ENCODE measurements at regions not wholly inside any gene's neighbourhood (a gene's known extent, or its start where the extent isn't known, plus 50 kb on each side); places are given as distances from the start of the nearest gene placed in this dataset.
"Not testable (repeated sequence)": the region's sequence is repeated elsewhere in the genome, so short reads cannot be mapped to it uniquely, and the experiment has no call there.

DNA sequence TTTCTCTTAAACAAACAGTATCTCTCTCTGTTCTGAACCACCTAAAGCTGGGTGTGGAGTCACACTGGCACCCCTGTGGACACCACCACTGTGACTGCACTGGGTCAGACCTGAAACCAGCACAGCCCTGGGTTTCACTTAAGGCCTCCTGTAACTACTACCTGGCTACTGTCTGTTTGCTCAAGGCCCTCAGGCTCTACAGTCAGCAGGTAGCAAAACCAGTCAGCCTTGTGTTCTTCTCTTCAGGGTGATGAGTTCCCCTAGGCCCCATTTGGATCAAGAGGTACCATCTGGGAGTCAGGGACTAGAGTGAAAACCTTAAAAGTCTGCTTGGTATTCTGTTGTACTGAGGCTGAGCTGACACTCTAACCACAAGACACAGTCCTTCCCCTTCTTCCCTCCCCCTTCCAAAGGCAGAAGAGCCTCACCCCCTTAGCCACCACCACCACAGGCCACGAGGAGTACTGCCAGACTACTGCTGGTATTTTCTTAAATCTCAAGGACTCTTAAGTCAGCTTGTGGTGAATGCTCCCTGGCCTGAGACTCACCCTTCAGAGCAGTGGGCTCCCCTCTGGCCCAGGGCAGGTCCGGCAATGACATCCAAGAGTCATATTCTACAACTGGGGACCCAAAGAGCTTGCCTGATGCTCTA, 153.2 kb upstream of the MON1B start:
- no peak for ATAC-seq
- no peaks in the 10 kb centered on the region for H3K9me3 Mint-ChIP-seq (ENCODE audit: low read depth)
- H3K36me3 Mint-ChIP-seq: no peaks in the 10 kb centered on the region
- no peaks in the 10 kb centered on the region for H3K27me3 Mint-ChIP-seq
- no peak overlapping the region for H3K4me3 Mint-ChIP-seq
- no peaks in the 10 kb centered on the region for H3K4me1 Mint-ChIP-seq
- CTCF ChIA-PET: no interaction called here
- DNase-seq: no peak
- no peak overlapping the region for H3K27ac Mint-ChIP-seq

DNA sequence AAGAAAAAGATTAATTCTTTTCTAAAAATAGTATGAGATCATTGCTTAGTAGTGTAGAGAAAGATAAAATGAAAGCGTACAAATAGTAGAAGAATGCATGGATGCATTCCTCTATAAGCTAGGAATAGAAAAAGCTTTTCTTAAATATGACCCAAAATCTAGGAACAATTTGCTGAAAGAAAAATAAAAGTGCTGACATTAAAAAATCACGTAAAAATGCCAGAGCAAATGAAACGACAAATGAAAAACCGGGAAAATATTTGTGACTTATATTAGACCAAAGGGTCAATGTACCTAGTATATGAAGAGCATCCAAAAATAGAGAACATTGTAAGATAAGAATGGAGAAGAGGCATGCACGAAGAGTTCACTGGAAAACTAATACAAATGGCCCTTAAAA, 149.5 kb upstream of the MON1B start:
- H3K9me3 Mint-ChIP-seq (ENCODE audit: low read depth): no peaks in the 10 kb centered on the region
- H3K4me1 Mint-ChIP-seq: no peaks in the 10 kb centered on the region
- no peaks in the 10 kb centered on the region for H3K27me3 Mint-ChIP-seq
- no peaks in the 10 kb centered on the region for H3K36me3 Mint-ChIP-seq
- H3K27ac Mint-ChIP-seq: no peak overlapping the region
- ATAC-seq (no peak), DNase-seq (no peak)
- no peak overlapping the region for H3K4me3 Mint-ChIP-seq
- CTCF ChIA-PET: no interaction called here

GRCh38 chr16:77043076-77043475, 147.9 kb upstream of the MON1B start:
- Mint-ChIP-seq H3K36me3 (no peaks in the 10 kb centered on the region), H3K4me3 (no peak overlapping the region)
- CTCF ChIA-PET: no interaction called here

GRCh38 chr16:77046206-77046605, 144.8 kb upstream of the MON1B start:
- CTCF ChIA-PET: no interaction called here
- no peak for ATAC-seq
- no peak overlapping the region for H3K27ac Mint-ChIP-seq
- H3K4me1 Mint-ChIP-seq: no peaks in the 10 kb centered on the region
- H3K36me3 Mint-ChIP-seq: no peaks in the 10 kb centered on the region
- no peak for DNase-seq
- no peak overlapping the region for H3K4me3 Mint-ChIP-seq
- no peaks in the 10 kb centered on the region for H3K27me3 Mint-ChIP-seq
- H3K9me3 Mint-ChIP-seq (ENCODE audit: low read depth): no peaks in the 10 kb centered on the region

More at GRCh38 chr16:77043076-77043475, 147.9 kb upstream of the MON1B start:
- no peak for ATAC-seq
- no peaks in the 10 kb centered on the region for H3K27me3 Mint-ChIP-seq
- H3K27ac Mint-ChIP-seq: no peak overlapping the region
- DNase-seq: no peak
- H3K9me3 Mint-ChIP-seq (ENCODE audit: low read depth): no peaks in the 10 kb centered on the region
- no peaks in the 10 kb centered on the region for H3K4me1 Mint-ChIP-seq

DNA sequence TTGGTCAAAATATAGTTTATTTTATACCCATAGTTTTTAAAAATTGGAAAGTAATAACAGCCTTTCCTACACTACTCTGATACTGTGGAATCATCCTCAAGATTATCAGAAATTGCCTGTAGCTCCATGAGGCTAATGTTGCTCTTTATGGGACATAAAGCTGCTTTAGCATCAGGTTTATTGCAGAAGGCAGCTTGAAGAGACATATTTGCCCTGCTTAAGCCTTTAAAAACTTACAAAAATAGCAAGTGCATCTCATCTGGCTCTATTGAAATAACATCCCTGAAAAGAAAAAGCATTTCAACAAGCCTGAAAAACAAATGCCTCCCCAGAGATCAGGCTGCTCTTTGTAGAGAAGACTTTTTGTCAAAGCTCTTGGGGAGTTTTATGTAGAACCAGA, 142.9 kb upstream of the MON1B start:
- no peak overlapping the region for H3K27ac Mint-ChIP-seq
- ATAC-seq: no peak
- no peaks in the 10 kb centered on the region for H3K36me3 Mint-ChIP-seq
- no peak overlapping the region for H3K4me3 Mint-ChIP-seq
- H3K9me3 Mint-ChIP-seq (ENCODE audit: low read depth): no peaks in the 10 kb centered on the region
- DNase-seq: no peak
- CTCF ChIA-PET: no interaction called here
- no peaks in the 10 kb centered on the region for H3K4me1 Mint-ChIP-seq
- H3K27me3 Mint-ChIP-seq: no peaks in the 10 kb centered on the region

- ATAC-seq (no peak), DNase-seq (no peak)
- Mint-ChIP-seq H3K27me3 (no peaks in the 10 kb centered on the region), H3K4me3 (no peak overlapping the region), H3K27ac (no peak overlapping the region), H3K36me3 (no peaks in the 10 kb centered on the region), H3K4me1 (no peaks in the 10 kb centered on the region), H3K9me3 (ENCODE audit: low read depth) (no peaks in the 10 kb centered on the region)
- CTCF ChIA-PET: no interaction called here
Measured at GRCh38 chr16:77049577-77049976, 141.4 kb upstream of the MON1B start.

- DNase-seq; H3K27me3 Mint-ChIP-seq; ATAC-seq; H3K27ac Mint-ChIP-seq; H3K36me3 Mint-ChIP-seq; H3K4me1 Mint-ChIP-seq; H3K4me3 Mint-ChIP-seq; CTCF ChIA-PET; H3K9me3 Mint-ChIP-seq (ENCODE audit: low read depth): not testable (repeated sequence)
Measured at GRCh38 chr16:77056597-77056996, 134.4 kb upstream of the MON1B start.

DNA sequence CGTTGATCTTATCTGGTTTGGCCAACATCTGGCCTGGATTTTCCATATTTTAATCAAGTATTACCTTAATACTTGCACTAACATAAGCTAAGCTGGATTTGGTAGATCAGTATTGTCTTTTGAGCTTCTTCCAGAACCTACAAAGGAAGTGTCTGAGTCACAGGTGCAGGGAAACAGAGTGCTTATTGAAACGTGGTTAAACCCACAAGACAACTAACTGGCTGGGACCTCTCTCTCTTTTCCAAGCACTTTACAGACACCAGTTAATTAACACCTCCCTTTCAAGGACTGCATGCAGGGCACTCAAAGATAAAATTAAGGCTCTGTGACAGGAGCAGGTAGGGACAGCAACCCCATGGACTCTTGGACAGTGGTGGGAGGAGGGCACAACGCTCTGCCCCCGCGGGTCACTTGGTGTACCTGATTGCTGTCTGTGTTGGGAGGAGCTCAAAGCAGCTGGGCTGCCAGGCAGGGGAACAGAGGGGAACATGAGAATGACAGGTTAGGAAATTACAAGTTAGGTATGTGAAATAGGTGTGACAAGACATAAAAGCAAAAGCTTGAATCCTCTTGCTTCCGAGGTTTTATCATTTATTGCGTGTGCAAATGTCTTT, 133.7 kb upstream of the MON1B start:
- CTCF ChIA-PET: no interaction called here
- no peaks in the 10 kb centered on the region for H3K9me3 Mint-ChIP-seq (ENCODE audit: low read depth)
- no peak overlapping the region for H3K4me3 Mint-ChIP-seq
- no peaks in the 10 kb centered on the region for H3K27me3 Mint-ChIP-seq
- ATAC-seq: no peak
- H3K4me1 Mint-ChIP-seq: no peaks in the 10 kb centered on the region
- no peaks in the 10 kb centered on the region for H3K36me3 Mint-ChIP-seq
- DNase-seq: no peak
- no peak overlapping the region for H3K27ac Mint-ChIP-seq

DNA sequence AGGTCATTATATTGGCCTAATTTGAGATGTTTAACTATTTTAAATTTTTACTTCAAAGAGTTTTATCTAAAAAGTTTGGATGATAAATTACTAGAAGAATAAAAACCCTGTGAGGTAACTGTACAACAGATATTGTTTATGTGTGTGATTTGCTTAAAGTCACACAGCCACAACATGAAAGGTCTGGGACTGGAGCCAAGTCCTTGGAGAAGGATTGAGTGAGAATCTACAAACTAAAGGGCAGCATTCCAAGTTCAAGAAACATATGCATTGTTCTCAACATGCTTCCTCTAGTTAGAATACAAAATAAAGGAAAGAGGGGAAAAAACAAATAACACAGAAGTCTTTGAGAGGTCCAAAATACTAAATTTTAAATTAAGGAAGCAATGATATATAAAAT, 131.5 kb upstream of the MON1B start:
- Mint-ChIP-seq H3K27ac (no peak overlapping the region), H3K27me3 (no peaks in the 10 kb centered on the region), H3K9me3 (ENCODE audit: low read depth) (no peaks in the 10 kb centered on the region), H3K36me3 (no peaks in the 10 kb centered on the region), H3K4me3 (no peak overlapping the region), H3K4me1 (no peaks in the 10 kb centered on the region)
- CTCF ChIA-PET: no interaction called here
- ATAC-seq (no peak), DNase-seq (no peak)

DNA sequence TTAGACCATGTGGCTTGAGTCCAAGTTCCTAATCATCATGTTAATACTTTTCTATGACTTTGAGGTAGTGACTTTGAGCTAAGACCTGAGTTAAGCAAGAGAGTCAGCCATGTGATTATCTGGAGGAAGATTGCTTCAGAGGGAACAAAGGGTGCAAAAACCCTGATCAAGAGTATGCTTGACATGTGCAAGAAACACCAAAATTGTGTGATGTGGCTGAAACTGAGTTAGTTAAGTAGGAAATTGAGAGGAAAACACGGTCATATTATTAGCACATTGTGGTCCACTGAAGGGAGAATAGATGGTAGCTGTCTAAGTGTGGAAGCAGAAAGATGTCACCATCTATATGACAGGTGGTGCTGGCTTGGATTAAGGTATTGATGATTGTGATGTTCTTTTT, 130.4 kb upstream of the MON1B start:
- Mint-ChIP-seq H3K36me3 (no peaks in the 10 kb centered on the region), H3K27ac (no peak overlapping the region), H3K4me3 (no peak overlapping the region), H3K4me1 (no peaks in the 10 kb centered on the region), H3K27me3 (no peaks in the 10 kb centered on the region), H3K9me3 (ENCODE audit: low read depth) (no peaks in the 10 kb centered on the region)
- DNase-seq (no peak), ATAC-seq (no peak)
- CTCF ChIA-PET: no interaction called here

DNA sequence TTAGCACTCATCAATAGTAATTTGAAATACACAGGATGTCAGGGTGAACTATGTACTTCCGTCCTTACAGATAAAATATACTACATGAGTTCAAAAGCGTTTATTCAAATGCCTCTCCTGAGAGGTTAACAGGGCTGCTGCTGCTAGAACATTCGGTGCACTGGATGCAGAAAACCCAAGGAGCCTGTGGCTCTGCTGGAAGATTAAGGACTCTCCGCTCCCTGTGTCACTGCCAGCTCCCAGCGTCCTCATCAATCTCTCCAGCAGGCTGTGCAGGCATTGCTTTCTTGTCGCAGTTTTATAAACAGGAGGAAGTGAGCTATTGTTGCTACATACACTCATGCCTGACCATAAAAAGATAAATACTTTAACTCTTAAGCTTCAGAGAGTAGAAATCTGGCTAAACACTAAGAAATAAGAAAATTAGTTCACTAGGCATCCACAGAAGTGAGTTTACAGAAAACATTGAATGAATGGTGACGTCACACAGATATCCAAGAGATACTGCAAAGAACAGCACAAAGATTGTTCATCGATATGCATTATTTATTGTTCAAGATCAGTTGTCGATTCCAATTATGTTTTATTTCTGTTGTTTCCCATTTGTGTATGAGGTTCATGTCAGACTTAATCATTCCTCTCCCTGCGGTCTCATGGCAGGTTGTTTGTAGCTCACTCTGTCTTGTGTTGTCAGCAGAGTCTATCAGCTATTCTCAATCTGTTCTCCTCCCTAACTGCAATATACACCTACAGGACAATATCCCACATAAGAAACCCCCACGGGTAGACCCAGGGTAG, 127.9 kb upstream of the MON1B start:
- Mint-ChIP-seq H3K4me3 (no peak overlapping the region), H3K27ac (no peak overlapping the region), H3K36me3 (no peaks in the 10 kb centered on the region), H3K27me3 (no peaks in the 10 kb centered on the region), H3K9me3 (ENCODE audit: low read depth) (no peaks in the 10 kb centered on the region), H3K4me1 (no peaks in the 10 kb centered on the region)
- no peak for ATAC-seq
- DNase-seq: no peak
- CTCF ChIA-PET: interaction anchor here (0.5 kb wide), 1 partner anchor 1136 kb away, joined by 3 read pairs; no protein-coding TSS in a partner anchor

DNA sequence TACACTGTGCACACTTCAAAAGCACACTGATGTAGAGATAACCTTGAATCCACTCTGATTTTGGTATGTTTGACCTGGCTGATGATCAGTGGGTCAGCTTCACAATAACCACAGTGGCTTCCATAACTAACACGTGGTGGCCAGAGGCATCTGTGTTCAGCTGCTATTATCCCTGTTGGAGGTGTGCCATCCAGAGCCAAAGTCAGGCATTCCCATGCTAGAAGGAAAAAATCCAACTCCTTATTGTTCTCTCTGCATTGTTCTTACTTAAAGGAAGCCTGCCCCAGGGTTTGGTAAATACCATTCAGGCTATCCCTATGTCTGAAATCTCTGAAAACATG, 127.3 kb upstream of the MON1B start:
- Mint-ChIP-seq H3K4me3 (no peak overlapping the region), H3K27me3 (no peaks in the 10 kb centered on the region), H3K4me1 (no peaks in the 10 kb centered on the region), H3K9me3 (ENCODE audit: low read depth) (no peaks in the 10 kb centered on the region), H3K27ac (no peak overlapping the region), H3K36me3 (no peaks in the 10 kb centered on the region)
- DNase-seq (no peak), ATAC-seq (no peak)
- CTCF ChIA-PET: no interaction called here

- CTCF ChIA-PET: no interaction called here
- no peak overlapping the region for H3K4me3 Mint-ChIP-seq
- H3K9me3 Mint-ChIP-seq (ENCODE audit: low read depth): no peaks in the 10 kb centered on the region
- H3K36me3 Mint-ChIP-seq: no peaks in the 10 kb centered on the region
- H3K4me1 Mint-ChIP-seq: no peaks in the 10 kb centered on the region
- ATAC-seq: no peak
- H3K27me3 Mint-ChIP-seq: no peaks in the 10 kb centered on the region
- H3K27ac Mint-ChIP-seq: no peak overlapping the region
- no peak for DNase-seq
Measured at GRCh38 chr16:77064037-77064436, 127.0 kb upstream of the MON1B start.

- no peaks in the 10 kb centered on the region for H3K9me3 Mint-ChIP-seq (ENCODE audit: low read depth)
- H3K4me3 Mint-ChIP-seq: no peak overlapping the region
- no peak for DNase-seq
- no peaks in the 10 kb centered on the region for H3K4me1 Mint-ChIP-seq
- H3K27ac Mint-ChIP-seq: no peak overlapping the region
- no peaks in the 10 kb centered on the region for H3K27me3 Mint-ChIP-seq
- H3K36me3 Mint-ChIP-seq: no peaks in the 10 kb centered on the region
- CTCF ChIA-PET: no interaction called here
- no peak for ATAC-seq
Measured at GRCh38 chr16:77066896-77067496, 124.0 kb upstream of the MON1B start.
